SH-SY5Y (cell line): ENCODE measurements at regions not wholly inside any gene's neighbourhood (a gene's known extent, or its start where the extent isn't known, plus 50 kb on each side); places are given as distances from the start of the nearest gene placed in this dataset.

Experiments used
- GATA2 ChIP-seq: IDR thresholded peaks from 2 replicates; pipeline ENCODE4 v1.6.1; 2011; ENCODE audit warnings: mild to moderate bottlenecking, low read depth, low read length
- GATA3 ChIP-seq: IDR thresholded peaks from 2 replicates; pipeline ENCODE4 v1.6.1; 2011; ENCODE audit warnings: low read depth, mild to moderate bottlenecking, low read length, moderate library complexity

- TF ChIP-seq GATA2 (no peak), GATA3 (no peak)
These were observed 101.2 kb upstream of the CITED2 start for GRCh38 chr6:139475646-139476045.
